GM10248 (cell line): ENCODE measurements at regions not wholly inside any gene's neighbourhood (a gene's known extent, or its start where the extent isn't known, plus 50 kb on each side); places are given as distances from the start of the nearest gene placed in this dataset.

Experiments used
- CTCF ChIA-PET: fragments of 300-600 bp; sonication (Branson Sonifier 250); formaldehyde crosslinking; extraction: SDS; loops from one replicate; lab custom pipeline; 2021; ENCODE audit warnings: antibody characterized with exemption; lab: Yijun Ruan, JAX
- POLR2A ChIA-PET: fragments of 350-650 bp; sonication (Branson Sonifier 250); formaldehyde crosslinking; extraction: SDS; loops from one replicate; lab custom pipeline; 2020; ENCODE audit warnings: antibody characterized with exemption; lab: Yijun Ruan, JAX
- DNase-seq: peaks from one replicate; pipeline ENCODE4 v3.0.0; 2012; ENCODE audit errors: extremely low spot score
- TF ChIP-seq, protein P1 (sequence below): IDR thresholded peaks from 2 replicates; pipeline ENCODE4 v1.5.1; 2012; ENCODE audit warnings: mild to moderate bottlenecking, low read depth; ENCODE audit errors: extremely low read depth, missing control alignments, control extremely low read depth

DNA sequence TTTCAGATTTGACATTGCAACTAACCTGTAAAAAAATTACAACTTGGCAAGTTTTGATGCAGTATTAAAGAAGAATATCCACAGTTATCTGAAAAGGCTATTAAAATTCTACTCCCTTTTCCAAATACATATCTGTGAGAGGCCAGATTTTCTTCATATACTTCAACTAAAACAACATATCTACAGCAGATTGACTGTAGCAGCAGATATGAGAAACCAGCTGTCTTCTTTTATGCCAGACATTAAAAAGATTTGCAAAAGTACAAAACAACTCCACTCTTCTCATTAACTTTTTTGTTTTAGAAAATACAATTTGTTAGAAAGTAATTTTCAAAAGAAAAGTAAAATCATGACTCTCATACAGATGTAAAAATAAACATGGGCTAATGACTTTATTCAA, 281.1 kb upstream of the PCSK5 start:
- TF ChIP-seq, protein P1, sequence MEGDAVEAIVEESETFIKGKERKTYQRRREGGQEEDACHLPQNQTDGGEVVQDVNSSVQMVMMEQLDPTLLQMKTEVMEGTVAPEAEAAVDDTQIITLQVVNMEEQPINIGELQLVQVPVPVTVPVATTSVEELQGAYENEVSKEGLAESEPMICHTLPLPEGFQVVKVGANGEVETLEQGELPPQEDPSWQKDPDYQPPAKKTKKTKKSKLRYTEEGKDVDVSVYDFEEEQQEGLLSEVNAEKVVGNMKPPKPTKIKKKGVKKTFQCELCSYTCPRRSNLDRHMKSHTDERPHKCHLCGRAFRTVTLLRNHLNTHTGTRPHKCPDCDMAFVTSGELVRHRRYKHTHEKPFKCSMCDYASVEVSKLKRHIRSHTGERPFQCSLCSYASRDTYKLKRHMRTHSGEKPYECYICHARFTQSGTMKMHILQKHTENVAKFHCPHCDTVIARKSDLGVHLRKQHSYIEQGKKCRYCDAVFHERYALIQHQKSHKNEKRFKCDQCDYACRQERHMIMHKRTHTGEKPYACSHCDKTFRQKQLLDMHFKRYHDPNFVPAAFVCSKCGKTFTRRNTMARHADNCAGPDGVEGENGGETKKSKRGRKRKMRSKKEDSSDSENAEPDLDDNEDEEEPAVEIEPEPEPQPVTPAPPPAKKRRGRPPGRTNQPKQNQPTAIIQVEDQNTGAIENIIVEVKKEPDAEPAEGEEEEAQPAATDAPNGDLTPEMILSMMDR: no peak
- ChIA-PET POLR2A (no interaction called here), CTCF (no interaction called here)
- no peak for DNase-seq

DNA sequence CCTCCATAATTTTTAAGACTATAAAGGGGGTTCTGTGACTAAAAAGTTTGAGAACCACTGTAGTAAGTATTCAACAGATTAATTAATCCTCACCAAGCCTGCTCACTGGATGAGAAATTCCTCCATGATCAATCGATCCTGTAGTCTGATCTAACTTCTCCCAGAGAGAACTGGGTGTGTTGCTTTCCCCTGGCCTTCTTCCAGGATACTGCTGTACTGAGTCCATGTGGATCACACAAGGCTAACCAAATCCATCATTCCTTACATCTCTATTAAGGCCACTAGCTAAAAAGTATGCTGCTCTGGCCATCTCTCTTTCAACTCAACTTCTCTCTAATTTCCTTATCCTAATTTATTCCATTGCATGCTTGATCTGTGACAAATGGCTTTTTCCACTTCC, 280.2 kb upstream of the PCSK5 start:
- ChIA-PET POLR2A (no interaction called here), CTCF (no interaction called here)
- TF ChIP-seq, protein P1: no peak
- no peak for DNase-seq

DNA sequence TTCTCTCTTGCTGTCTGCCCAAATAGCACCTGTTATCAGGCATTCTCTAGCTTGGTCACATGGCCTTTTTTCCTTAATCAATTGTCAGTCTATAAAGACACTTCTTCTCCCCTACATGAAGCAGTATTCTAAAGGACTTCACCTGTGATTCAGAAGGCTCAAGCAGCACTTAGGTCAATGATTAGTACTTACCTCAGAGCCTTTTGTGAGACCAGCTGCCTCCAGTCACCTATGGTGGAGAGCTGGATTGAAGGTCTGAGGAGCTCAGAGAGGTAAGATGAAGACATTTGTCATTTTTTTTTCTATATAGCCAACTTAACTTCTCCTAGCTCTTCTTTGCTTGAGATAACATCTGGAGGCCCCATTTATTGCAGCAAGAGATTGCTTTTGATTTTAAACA, 278.3 kb upstream of the PCSK5 start:
- TF ChIP-seq, protein P1: no peak
- POLR2A ChIA-PET: no interaction called here
- DNase-seq: no peak
- CTCF ChIA-PET: interaction anchor here (1.0 kb wide), 1 partner anchor 11 kb away, joined by 4 read pairs; no protein-coding TSS in a partner anchor

DNA sequence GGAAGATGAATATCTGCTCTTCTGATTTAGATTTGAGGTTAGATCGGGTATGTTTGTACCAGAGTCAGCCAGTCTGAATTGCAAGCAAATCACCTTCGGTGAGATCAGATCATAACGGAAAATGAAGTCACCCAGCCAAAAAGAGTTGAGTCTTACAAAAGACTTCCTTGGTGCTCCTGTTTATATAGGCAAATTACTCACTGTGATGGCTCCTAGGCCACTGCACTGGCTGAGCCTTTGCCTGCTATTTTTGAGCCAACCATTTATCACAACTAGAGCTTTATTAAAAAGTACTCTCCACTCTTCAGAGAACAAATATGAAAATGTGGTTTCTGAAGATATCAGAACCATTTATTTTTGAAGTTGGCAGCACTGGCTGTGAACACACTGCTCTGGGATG, 277.7 kb upstream of the PCSK5 start:
- ChIA-PET POLR2A (no interaction called here), CTCF (interaction anchor here (1.0 kb wide), 1 partner anchor 11 kb away, joined by 4 read pairs; no protein-coding TSS in a partner anchor)
- DNase-seq: no peak
- TF ChIP-seq, protein P1: no peak

DNA sequence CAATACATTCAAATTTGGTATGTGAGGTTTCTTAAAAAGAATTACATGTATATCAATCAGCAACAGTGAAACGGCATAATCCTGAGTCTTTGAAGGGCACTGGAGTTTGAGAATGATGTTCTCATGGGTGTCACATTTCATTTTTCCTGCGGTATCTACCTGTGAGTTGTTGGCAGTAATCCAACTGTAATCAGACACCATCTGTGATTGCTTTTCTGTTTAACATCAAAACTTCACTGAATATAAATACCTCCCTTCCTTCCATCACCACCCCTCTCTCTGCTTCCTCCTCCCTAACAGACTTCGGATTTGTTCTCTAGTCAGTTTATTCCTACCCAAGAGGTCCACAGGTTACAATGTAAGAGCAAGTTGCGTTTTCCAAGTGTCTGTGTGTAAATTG, 275.2 kb upstream of the PCSK5 start:
- POLR2A ChIA-PET: no interaction called here
- DNase-seq: no peak
- CTCF ChIA-PET: no interaction called here

DNA sequence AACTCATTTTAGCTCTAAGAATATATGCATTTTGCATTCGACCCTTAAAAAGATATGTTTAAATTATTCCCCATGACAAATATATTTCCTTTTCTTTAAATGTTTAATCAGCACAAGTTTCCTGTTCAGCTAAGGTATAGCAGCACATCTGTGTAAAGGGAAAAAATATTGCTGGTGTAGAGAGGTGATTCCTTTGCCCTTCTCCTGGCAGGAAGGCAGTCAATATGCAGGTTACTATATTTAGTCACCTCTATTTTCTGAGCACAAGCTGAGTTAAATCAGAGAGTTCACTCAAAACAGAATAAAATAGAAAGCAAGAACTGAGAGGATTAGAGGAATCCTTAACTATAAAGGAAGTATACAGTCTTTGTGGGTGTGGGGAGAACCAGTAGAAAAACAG, 274.4 kb upstream of the PCSK5 start:
- ChIA-PET POLR2A (no interaction called here), CTCF (no interaction called here)
- no peak for DNase-seq
- TF ChIP-seq, protein P1: no peak

More for the DNA sequence above, 275.2 kb upstream of the PCSK5 start:
- TF ChIP-seq, protein P1: no peak
